ENCODE measurements at regions not wholly inside any gene's neighbourhood (a gene's known extent, or its start where the extent isn't known, plus 50 kb on each side); places are given as distances from the start of the nearest gene placed in this dataset.
A peak's percentile ranks its signal among the peaks of the same experiment; 100 is the strongest.

GRCh38 chr11:11038782-11039181 is 180.9 kb upstream of the ZBED5 start:
- DNase-seq = no peak

- DNase-seq = peak; percentile 37
Observed at GRCh38 chr11:11038352-11038751, 180.5 kb upstream of the ZBED5 start.

GRCh38 chr11:11036848-11037732 is 179.2 kb upstream of the ZBED5 start:
- peak; percentile 86 for DNase-seq

- no peak for DNase-seq
Observed at GRCh38 chr11:11036185-11036847, 178.5 kb upstream of the ZBED5 start.

GRCh38 chr11:11035331-11035730 is 177.5 kb upstream of the ZBED5 start:
- DNase-seq = no peak

- no peak for DNase-seq
Observed at GRCh38 chr11:11034476-11034875, 176.6 kb upstream of the ZBED5 start.

- no peak for DNase-seq
Observed at GRCh38 chr11:11032066-11032465, 174.2 kb upstream of the ZBED5 start.

- DNase-seq = no peak
Observed at GRCh38 chr11:11029027-11029426, 171.2 kb upstream of the ZBED5 start.

GRCh38 chr11:11028017-11028692 is 170.3 kb upstream of the ZBED5 start:
- peak; percentile 68 for DNase-seq

- no peak for DNase-seq
Observed at GRCh38 chr11:11027288-11027687, 169.4 kb upstream of the ZBED5 start.

GRCh38 chr11:11025087-11025486 is 167.2 kb upstream of the ZBED5 start:
- no peak for DNase-seq

GRCh38 chr11:11022125-11022730 is 164.4 kb upstream of the ZBED5 start:
- peak; percentile 63 for DNase-seq

GRCh38 chr11:11021563-11021962 is 163.7 kb upstream of the ZBED5 start:
- no peak for DNase-seq

GRCh38 chr11:11020747-11021149 is 162.9 kb upstream of the ZBED5 start:
- peak; percentile 39 for DNase-seq

GRCh38 chr11:11020219-11020726 is 162.4 kb upstream of the ZBED5 start:
- no peak for DNase-seq

- no peak for DNase-seq
Observed at GRCh38 chr11:11016943-11017342, 159.1 kb upstream of the ZBED5 start.

- DNase-seq = no peak
Observed at GRCh38 chr11:11016068-11016467, 158.2 kb upstream of the ZBED5 start.

- no peak for DNase-seq
Observed at GRCh38 chr11:11011617-11012016, 153.8 kb upstream of the ZBED5 start.

- DNase-seq = peak; percentile 21
Observed at GRCh38 chr11:11010624-11011127, 152.8 kb upstream of the ZBED5 start.

GRCh38 chr11:11009179-11009578 is 151.3 kb upstream of the ZBED5 start:
- DNase-seq = no peak

- DNase-seq = no peak
Observed at GRCh38 chr11:11004069-11004468, 146.2 kb upstream of the ZBED5 start.

GRCh38 chr11:11003226-11003625 is 145.4 kb upstream of the ZBED5 start:
- DNase-seq = no peak

Data from tongue (tissue), 1 donor.